AG04449 (cell line): ENCODE measurements at regions not wholly inside any gene's neighbourhood (a gene's known extent, or its start where the extent isn't known, plus 50 kb on each side); places are given as distances from the start of the nearest gene placed in this dataset.

Experiments used
- CTCF ChIA-PET: fragments of 350-600 bp; formaldehyde crosslinking; extraction: SDS; loops from one replicate; lab custom pipeline; 2021; ENCODE audit warnings: antibody characterized with exemption; lab: Yijun Ruan, JAX
- POLR2A ChIA-PET: fragments of 400-600, 350-600 bp; formaldehyde crosslinking; extraction: SDS; loops from one replicate; lab custom pipeline; 2020; ENCODE audit warnings: antibody characterized with exemption, inconsistent platforms; lab: Yijun Ruan, JAX
- DNase-seq: peaks from one replicate; pipeline ENCODE4 v3.0.0-alpha.2; 2010; ENCODE audit warnings: low read depth, low spot score
- H3K4me3 ChIP-seq: 2 replicates; pipeline ENCODE4 v1.5.1; 2011; ENCODE audit warnings: low read depth, mild to moderate bottlenecking, control low read depth, low read length
- CTCF ChIP-seq: IDR thresholded peaks from one replicate; pipeline ENCODE4 v1.5.1; 2011; ENCODE audit warnings: mild to moderate bottlenecking, moderate library complexity, low read length, control low read depth, inconsistent platforms; ENCODE audit not compliant: insufficient read depth; ENCODE audit errors: missing control alignments

GRCh38 chrX:99913611-99914010 lies 496.5 kb downstream of the PCDH19 start:
- CTCF ChIA-PET = no interaction called here
- no peak overlapping the region for H3K4me3 ChIP-seq
- no peak for DNase-seq
- POLR2A ChIA-PET = no interaction called here
- no peak for TF ChIP-seq CTCF

- DNase-seq = no peak
- ChIA-PET CTCF (no interaction called here), POLR2A (interaction anchor here (0.6 kb wide), 1 partner anchor 665 kb away, joined by 3 read pairs; no protein-coding TSS in a partner anchor)
- no peak for TF ChIP-seq CTCF
- no peak overlapping the region for H3K4me3 ChIP-seq
Observed at GRCh38 chrX:99909946-99910345, 500.1 kb downstream of the PCDH19 start.

- POLR2A ChIA-PET = no interaction called here
- no peak for TF ChIP-seq CTCF
- no peak overlapping the region for H3K4me3 ChIP-seq
- DNase-seq = no peak
- CTCF ChIA-PET = no interaction called here
Observed at GRCh38 chrX:99901091-99901490, 509.0 kb downstream of the PCDH19 start.

- ChIA-PET CTCF (no interaction called here), POLR2A (no interaction called here)
- no peak overlapping the region for H3K4me3 ChIP-seq
- DNase-seq = no peak
- TF ChIP-seq CTCF = no peak
Observed at GRCh38 chrX:99887918-99888317, 522.2 kb downstream of the PCDH19 start.

- H3K4me3 ChIP-seq = no peak overlapping the region
- POLR2A ChIA-PET = no interaction called here
- TF ChIP-seq CTCF = no peak
- DNase-seq = no peak
- CTCF ChIA-PET = no interaction called here
Observed at GRCh38 chrX:99857455-99857854, 552.6 kb downstream of the PCDH19 start.

- no peak for DNase-seq
- CTCF ChIA-PET = no interaction called here
- TF ChIP-seq CTCF = no peak
- POLR2A ChIA-PET = no interaction called here
- H3K4me3 ChIP-seq = no peak overlapping the region
Observed at GRCh38 chrX:99833821-99834220, 576.3 kb downstream of the PCDH19 start.
